GM12878 (cell line): ENCODE measurements at regions not wholly inside any gene's neighbourhood (a gene's known extent, or its start where the extent isn't known, plus 50 kb on each side); places are given as distances from the start of the nearest gene placed in this dataset.

ENCODE experiments used
- ATAC-seq: fragments of 200-7000 bp; cut with Tn5 transposase; 3 replicates; pipeline ENCODE4 v1.9.1; 2020; ENCODE audit warnings: mild to moderate bottlenecking, moderate library complexity
- BruUV-seq: library from RNA; stranded (reverse); fragments of 400-500 nt; replicated peaks from 2 replicates; lab custom pipeline; 2021; lab: Mats Ljungman, UMichigan
- CTCF ChIA-PET: fragments of 300-600 bp; sonication (Branson Sonifier 250); formaldehyde crosslinking; extraction: SDS; loops from one replicate; lab custom pipeline; 2021; ENCODE audit warnings: inconsistent platforms; lab: Yijun Ruan, JAX
- POLR2A ChIA-PET: fragments of 350-600 bp; formaldehyde crosslinking; extraction: SDS; loops from one replicate; lab custom pipeline; 2021; ENCODE audit warnings: inconsistent platforms; lab: Charles Lee
- RAD21 ChIA-PET: fragments of 300-600 bp; sonication (Branson Sonifier 250); formaldehyde crosslinking; loops from one replicate; lab custom pipeline; 2023; ENCODE audit warnings: antibody characterized with exemption; ENCODE audit not compliant: unreplicated experiment; lab: Charles Lee
- SMC1A ChIA-PET: fragments of 300-600 bp; sonication (Branson Sonifier 250); formaldehyde crosslinking; loops from one replicate; lab custom pipeline; 2023; ENCODE audit not compliant: unreplicated experiment, uncharacterized antibody; lab: Charles Lee
- DNase-seq: peaks from one replicate; pipeline ENCODE4 v3.0.0-alpha.2; 2011; ENCODE audit warnings: low read depth, low spot score
- FAIRE-seq: peaks from 3 replicates; lab custom pipeline; 2011; peaks lifted over from hg19 to GRCh38; lab: Jason Lieb, UNC
- H2AFZ ChIP-seq: 2 replicates; pipeline ENCODE4 v1.6.0; 2011; ENCODE audit warnings: low read depth, low read length, control low read depth; ENCODE audit not compliant: control insufficient read depth
- H3K27ac ChIP-seq: 2 replicates; pipeline ENCODE4 v1.5.1; 2011; ENCODE audit warnings: control low read depth; ENCODE audit not compliant: control insufficient read depth, insufficient read depth
- H3K27me3 ChIP-seq, 2 experiments: replicated peaks in 1 of 2; 2 replicates each; pipeline versions ENCODE4 v1.6.0 to v1.6.1; 2011; ENCODE audit warnings: low read length in 1 of 2; ENCODE audit not compliant: control insufficient read depth in 2 of 2, insufficient read depth in 2 of 2
- H3K36me3 ChIP-seq, 2 experiments: 2 replicates each; pipeline ENCODE4 v1.5.1; 2011; ENCODE audit warnings: low read length in 1 of 2; ENCODE audit not compliant: control insufficient read depth in 2 of 2, insufficient read depth in 2 of 2
- H3K4me1 ChIP-seq: 2 replicates; pipeline ENCODE4 v1.6.1; 2011; ENCODE audit warnings: mild to moderate bottlenecking, low read length, moderate library complexity, mixed read lengths; ENCODE audit not compliant: control insufficient read depth, insufficient read depth
- H3K4me2 ChIP-seq: 2 replicates; pipeline ENCODE4 v1.6.0; 2011; ENCODE audit warnings: control low read depth; ENCODE audit not compliant: control insufficient read depth, insufficient read depth
- H3K4me3 ChIP-seq: fragments of 200-600 bp; sonication (generic); 2 replicates; pipeline ENCODE4 v1.5.1; 2016
- H3K79me2 ChIP-seq: 2 replicates; pipeline ENCODE4 v1.6.0; 2011; ENCODE audit warnings: low read length; ENCODE audit not compliant: control insufficient read depth, insufficient read depth
- H3K9ac ChIP-seq: 2 replicates; pipeline ENCODE4 v1.8.0; 2011; ENCODE audit warnings: low read length, control low read depth, mixed read lengths; ENCODE audit not compliant: control insufficient read depth, insufficient read depth
- H3K9me3 ChIP-seq: replicated peaks from 3 replicates; pipeline ENCODE4 v1.5.1; 2011; ENCODE audit warnings: mild to moderate bottlenecking, low read length; ENCODE audit not compliant: control insufficient read depth, insufficient read depth
- H4K20me1 ChIP-seq: 2 replicates; pipeline ENCODE4 v1.6.0; 2011; ENCODE audit not compliant: control insufficient read depth, insufficient read depth
- CBX5 ChIP-seq: sonication (generic); IDR thresholded peaks from 2 replicates; pipeline ENCODE4 v1.6.1; 2016; ENCODE audit warnings: low read depth, moderate library complexity, mild to moderate bottlenecking, inconsistent platforms
- CREM ChIP-seq: IDR thresholded peaks from 2 replicates; pipeline ENCODE4 v1.6.1; 2014; ENCODE audit warnings: antibody characterized with exemption, low read depth
- MEF2B ChIP-seq: fragments of 450-650 bp; IDR thresholded peaks from 2 replicates; pipeline ENCODE4 v1.6.1; 2018; ENCODE audit warnings: mild to moderate bottlenecking, moderate library complexity; ENCODE audit not compliant: partially characterized antibody, poor library complexity, severe bottlenecking
- NR2C2 ChIP-seq: IDR thresholded peaks from 2 replicates; pipeline ENCODE4 v1.6.1; 2011; ENCODE audit warnings: borderline replicate concordance, low read depth; ENCODE audit not compliant: control insufficient read depth, insufficient read length
- PKNOX1 ChIP-seq: fragments of 450-650 bp; IDR thresholded peaks from 2 replicates; pipeline ENCODE4 v1.6.1; 2016; ENCODE audit warnings: mild to moderate bottlenecking
- RUNX3 ChIP-seq: IDR thresholded peaks from 2 replicates; pipeline ENCODE4 v1.6.1; 2012; ENCODE audit warnings: low read length, inconsistent platforms
- WGBS: methylation state at CpG from one replicate; pipeline ENCODE4 v1.1.6; 2016; ENCODE audit warnings: low lambda C conversion rate; ENCODE audit not compliant: insufficient replicate concordance, insufficient coverage; ENCODE audit errors: missing lambda C conversion rate; 5-methylcytosine and 5-hydroxymethylcytosine counted together
- in situ Hi-C: fragments of 300-500 bp; cut with MboI; formaldehyde crosslinking; loops from 9 replicates; pipeline ENCODE4 v1.14.3; 2018; ENCODE audit warnings: mixed read lengths
- intact Hi-C: fragments of 100-400 bp; cut with micrococcal nuclease; formaldehyde crosslinking; loops from one replicate; pipeline ENCODE4 v1.14.2; 2022; ENCODE audit not compliant: unreplicated experiment

GRCh38 chr4:144589512-144589911 lies 56.4 kb upstream of the HHIP start:
- TF ChIP-seq RUNX3: peak; percentile 36; the same call in 1 of the 2 replicates
- TF ChIP-seq NR2C2: no peak
- WGBS: 0% methylated on average over 2 of the region's 2 CpGs
- H3K4me3 ChIP-seq: no peak overlapping the region
- RAD21 ChIA-PET: no interaction called here
- H3K27ac ChIP-seq: no peak overlapping the region
- intact Hi-C loops (no loop called here), in situ Hi-C loops (no loop called here)
- SMC1A ChIA-PET: interaction anchor here (0.6 kb wide), 1 partner anchor 79 kb away, joined by 3 read pairs; no protein-coding TSS in a partner anchor
- H4K20me1 ChIP-seq: no peaks in the 10 kb centered on the region
- H3K4me2 ChIP-seq: no peak overlapping the region
- CTCF ChIA-PET: no interaction called here
- DNase-seq: no peak
- no peak overlapping the region for H2AFZ ChIP-seq
- no peaks in the 10 kb centered on the region for H3K9me3 ChIP-seq
- no peak overlapping the region for H3K9ac ChIP-seq
- no peaks in the 10 kb centered on the region for H3K79me2 ChIP-seq
- no peaks in the 10 kb centered on the region for H3K4me1 ChIP-seq
- POLR2A ChIA-PET: no interaction called here
- H3K27me3 ChIP-seq: no peaks in the 10 kb centered on the region; a peak in 1 of 4 replicates
- H3K36me3 ChIP-seq: no peaks in the 10 kb centered on the region
- FAIRE-seq: no peak
- BruUV-seq: no TSS peak
- ATAC-seq: peak; percentile 32; the same call in 2 of the 3 replicates

- POLR2A ChIA-PET: no interaction called here
These were observed 55.9 kb upstream of the HHIP start for GRCh38 chr4:144590020-144590419.

More at GRCh38 chr4:144590020-144590419, 55.9 kb upstream of the HHIP start:
- Histone ChIP-seq H3K9me3 (no peaks in the 10 kb centered on the region), H3K4me2 (no peak overlapping the region), H3K4me1 (no peaks in the 10 kb centered on the region), H3K4me3 (no peak overlapping the region), H3K27ac (no peak overlapping the region), H3K79me2 (no peaks in the 10 kb centered on the region), H3K27me3 (no peaks in the 10 kb centered on the region; a peak in 1 of 4 replicates), H3K36me3 (no peaks in the 10 kb centered on the region), H3K9ac (no peak overlapping the region), H4K20me1 (no peaks in the 10 kb centered on the region), H2AFZ (no peak overlapping the region)
- WGBS: 29% methylated on average over 1 of the region's 1 CpG
- SMC1A ChIA-PET: interaction anchor here (0.6 to 0.9 kb wide), 2 partner anchors 79 to 164 kb away, joined by 3 read pairs; no protein-coding TSS in a partner anchor
- TF ChIP-seq CREM (no peak), CBX5 (no peak), MEF2B (no peak), PKNOX1 (no peak)
- ATAC-seq: no peak
- DNase-seq: no peak
- intact Hi-C loops: no loop called here
- CTCF ChIA-PET: no interaction called here
- FAIRE-seq: no peak
- BruUV-seq: no TSS peak
- RAD21 ChIA-PET: no interaction called here
- in situ Hi-C loops: no loop called here
